ENCODE measurements at regions not wholly inside any gene's neighbourhood (a gene's known extent, or its start where the extent isn't known, plus 50 kb on each side); places are given as distances from the start of the nearest gene placed in this dataset.

- no peak for DNase-seq
Measured at GRCh38 chr6:14626556-14626955, 509.0 kb downstream of the CD83 start.

GRCh38 chr6:14630016-14630415 lies 512.4 kb downstream of the CD83 start:
- no peak for DNase-seq

DNA sequence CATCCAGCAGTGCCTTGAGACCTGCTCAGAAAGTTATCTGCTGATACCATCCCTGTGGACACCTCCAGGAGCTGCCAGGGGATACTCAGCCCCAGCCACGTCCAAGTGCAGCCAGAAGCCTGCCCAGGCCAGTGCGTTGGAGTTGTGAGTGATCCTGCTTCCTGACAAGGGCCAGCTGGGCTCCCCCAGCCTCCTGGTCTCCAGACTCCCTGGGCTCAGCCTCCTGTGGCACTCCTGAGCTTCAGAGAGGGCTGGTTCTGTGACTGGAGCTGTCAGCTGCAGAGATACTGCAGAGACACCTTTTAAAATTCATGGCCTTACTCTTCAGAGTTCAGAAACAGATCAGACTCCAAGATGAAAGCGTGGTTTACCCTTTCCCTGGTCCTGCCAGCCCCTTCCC lies 515.9 kb downstream of the CD83 start:
- no peak for DNase-seq

DNA sequence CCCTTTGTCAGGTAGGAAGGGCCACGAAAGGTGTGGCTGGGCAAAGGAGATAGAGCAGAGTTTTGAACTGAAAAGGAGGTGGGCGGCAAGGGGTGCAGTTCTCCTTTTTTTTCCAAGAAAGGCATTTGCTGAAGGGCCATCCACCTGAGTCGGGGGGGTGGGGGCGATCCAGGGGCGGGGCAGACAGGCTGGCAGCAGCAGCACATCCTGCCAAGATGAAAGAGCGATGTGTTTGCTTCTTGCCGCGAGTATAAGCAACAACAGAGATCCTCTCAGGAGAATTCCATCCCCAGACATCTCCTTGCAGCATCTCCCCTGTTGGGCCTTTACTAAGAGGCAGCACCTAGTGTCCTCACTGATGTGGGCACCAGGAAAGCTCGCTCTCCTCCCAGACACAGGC lies 516.5 kb downstream of the CD83 start:
- no peak for DNase-seq

GRCh38 chr6:14635195-14635594 lies 517.6 kb downstream of the CD83 start:
- no peak for DNase-seq

GRCh38 chr6:14635934-14636591 lies 518.5 kb downstream of the CD83 start:
- no peak for DNase-seq

DNA sequence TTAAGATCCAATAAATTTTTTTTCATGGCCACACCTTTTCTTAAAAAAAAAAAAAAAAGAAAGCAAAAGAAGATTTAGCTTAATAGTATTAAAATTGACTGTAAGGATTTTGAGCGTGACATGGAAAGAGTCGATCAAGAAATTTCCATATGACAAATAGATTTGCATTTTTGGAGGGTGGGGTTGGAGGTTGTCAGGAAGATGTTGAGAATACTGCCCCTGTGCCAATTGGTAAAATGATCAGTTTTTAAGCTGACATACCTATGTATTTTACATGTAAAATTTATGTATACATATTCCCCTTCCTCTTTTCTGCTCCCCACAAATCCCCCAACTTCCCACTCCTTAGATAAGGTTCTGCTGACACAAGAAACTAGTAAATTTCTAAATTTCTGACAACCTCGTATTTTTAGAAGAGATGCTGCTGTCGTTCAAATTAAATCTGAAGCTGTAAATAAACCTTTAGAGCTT lies 520.9 kb downstream of the CD83 start:
- DNase-seq = no peak

GRCh38 chr6:14638906-14639761 lies 521.6 kb downstream of the CD83 start:
- no peak for DNase-seq

DNA sequence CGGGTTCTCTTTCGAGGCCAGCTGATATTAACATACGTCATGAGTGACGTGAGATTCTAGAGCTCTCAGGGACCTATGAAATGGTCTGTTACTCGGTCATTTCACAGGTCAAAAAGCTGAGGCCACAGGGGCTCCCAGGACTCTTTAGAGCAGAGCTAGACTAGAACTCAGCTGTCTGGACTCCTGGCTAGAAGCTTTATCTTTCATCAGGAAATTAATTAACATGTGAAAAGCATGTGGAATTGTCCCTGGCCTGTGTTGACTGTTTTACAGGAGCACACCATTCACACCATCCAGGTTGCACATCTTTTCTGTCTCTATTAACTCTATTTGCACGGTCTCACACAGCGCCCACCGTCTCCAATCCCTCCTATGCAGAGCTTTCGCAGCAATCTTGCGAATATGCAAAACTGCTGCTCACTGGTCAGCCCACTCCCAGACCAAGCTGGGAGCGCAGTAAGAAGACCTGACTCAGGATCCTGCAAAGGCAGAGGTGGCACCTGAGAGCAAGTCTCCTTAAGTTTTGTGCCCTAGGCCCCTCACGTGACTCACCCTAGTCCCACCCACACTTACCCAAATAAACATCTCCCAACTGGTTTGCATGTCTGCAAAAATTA lies 522.5 kb downstream of the CD83 start:
- no peak for DNase-seq

DNA sequence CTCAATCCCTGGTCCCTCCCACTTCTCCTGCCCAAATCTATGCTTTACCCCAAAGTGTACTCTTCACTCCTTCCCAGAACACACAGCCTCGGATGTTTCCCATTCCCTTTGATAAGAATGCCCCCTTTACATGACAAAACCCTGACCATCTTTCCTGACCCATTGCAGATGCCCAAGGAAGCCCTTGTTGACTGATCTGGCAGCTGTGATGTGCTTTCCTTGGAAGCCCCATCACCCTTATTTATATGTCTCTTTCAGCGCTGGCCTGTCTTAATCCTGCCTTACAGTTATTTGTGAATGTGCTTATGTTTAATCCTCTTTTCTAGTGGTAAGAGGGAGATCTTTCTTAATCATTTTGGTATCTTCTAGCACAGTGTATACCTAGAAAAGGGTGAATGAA lies 523.1 kb downstream of the CD83 start:
- no peak for DNase-seq

GRCh38 chr6:14641423-14642135 lies 524.0 kb downstream of the CD83 start:
- no peak for DNase-seq

- no peak for DNase-seq
Measured at GRCh38 chr6:14642136-14642505, 524.5 kb downstream of the CD83 start.

- DNase-seq = no peak
Measured at GRCh38 chr6:14642842-14643241, 525.3 kb downstream of the CD83 start.

- no peak for DNase-seq
Measured at GRCh38 chr6:14644381-14644780, 526.8 kb downstream of the CD83 start.

GRCh38 chr6:14645221-14645620 lies 527.6 kb downstream of the CD83 start:
- DNase-seq = no peak

- no peak for DNase-seq
Measured at GRCh38 chr6:14645841-14646240, 528.3 kb downstream of the CD83 start.

GRCh38 chr6:14646371-14646770 lies 528.8 kb downstream of the CD83 start:
- no peak for DNase-seq

GRCh38 chr6:14647357-14647756 lies 529.8 kb downstream of the CD83 start:
- no peak for DNase-seq

DNA sequence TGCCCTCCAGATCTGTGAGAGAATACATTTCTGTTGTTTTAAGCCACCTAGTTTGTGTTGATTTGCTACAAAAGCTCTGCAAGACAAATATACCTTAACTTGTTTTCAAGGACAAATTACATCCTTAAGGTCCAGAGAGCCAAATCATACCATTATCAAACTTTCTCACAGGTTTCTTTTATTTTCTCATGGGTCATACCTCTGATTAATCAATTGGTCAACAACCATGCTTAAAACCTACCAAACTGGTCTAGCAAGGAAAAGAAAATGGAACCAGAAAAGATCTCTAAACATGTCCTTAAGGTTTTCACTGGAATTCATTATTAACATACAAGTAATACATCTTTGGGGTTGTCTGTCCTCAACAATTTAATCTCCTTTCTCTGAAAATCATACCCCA lies 535.0 kb downstream of the CD83 start:
- no peak for DNase-seq

DNA sequence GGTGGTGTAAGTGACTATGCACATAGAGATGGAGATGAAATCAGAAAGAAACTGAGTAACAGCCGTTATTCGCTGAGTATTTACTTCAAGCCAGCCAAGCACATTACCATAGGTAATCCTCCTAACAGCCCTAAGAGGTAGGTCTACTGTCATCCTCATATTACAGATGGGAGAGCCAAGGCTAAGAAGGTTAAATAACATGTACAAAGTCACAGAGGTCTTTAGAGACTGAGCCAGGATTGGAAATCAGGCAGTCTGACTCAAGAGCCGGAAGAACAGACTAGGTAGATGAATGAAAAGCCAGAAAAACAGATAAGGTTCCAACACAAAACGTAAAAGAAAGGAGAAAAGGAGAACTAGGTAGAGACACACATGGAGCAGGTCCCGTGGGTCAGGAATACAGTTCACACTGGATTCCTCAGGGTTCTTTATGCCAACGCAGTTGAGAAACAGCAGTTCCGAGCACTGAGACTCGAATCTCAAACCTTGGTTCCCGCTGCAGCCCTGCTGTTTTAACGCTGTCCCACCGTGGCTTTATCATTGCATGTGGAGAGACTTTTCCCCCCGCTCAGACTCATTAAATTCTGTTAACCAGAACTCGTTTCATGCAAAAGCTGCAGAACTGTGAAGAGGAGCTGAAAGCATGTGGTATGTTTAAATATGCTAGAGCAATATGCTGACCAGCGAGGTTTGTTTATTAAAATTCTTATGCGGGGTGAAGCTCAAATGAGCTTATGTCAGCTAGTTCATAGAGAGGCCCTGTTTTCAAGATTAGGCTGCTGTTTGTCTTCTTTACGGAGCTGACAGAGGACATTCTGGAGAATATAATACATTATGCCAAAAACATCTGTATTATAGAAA lies 537.9 kb downstream of the CD83 start:
- no peak for DNase-seq

GRCh38 chr6:14656078-14656521 lies 538.5 kb downstream of the CD83 start:
- DNase-seq = peak; percentile 6

DNA sequence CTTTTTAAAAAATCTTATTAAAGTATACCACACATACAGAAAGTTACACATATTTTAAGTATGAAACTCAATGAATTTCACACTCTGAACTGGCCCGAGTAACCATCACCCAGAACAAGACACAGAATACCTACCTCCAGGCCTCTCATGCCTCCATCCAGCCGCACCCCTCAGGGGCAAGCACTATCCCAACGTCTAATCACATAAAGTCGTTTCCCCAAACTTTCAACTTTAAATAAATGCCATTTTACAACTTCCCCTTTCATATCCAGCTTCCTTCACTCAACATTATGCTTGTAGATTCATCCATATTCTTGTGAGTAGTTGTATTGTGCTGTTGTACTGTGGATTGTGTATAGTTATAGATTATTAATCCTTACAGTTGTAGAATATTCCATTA lies 539.1 kb downstream of the CD83 start:
- no peak for DNase-seq

Data from SIG-M5 (cell line).